H1 (cell line): ENCODE measurements at regions not wholly inside any gene's neighbourhood (a gene's known extent, or its start where the extent isn't known, plus 50 kb on each side); places are given as distances from the start of the nearest gene placed in this dataset.

Experiments
- CTCF ChIA-PET: fragments of 300-600 bp; sonication (Branson Sonifier 250); formaldehyde crosslinking; loops from one replicate; lab custom pipeline; 2021; ENCODE audit not compliant: partially characterized antibody; lab: Charles Lee
- POLR2A ChIA-PET: fragments of 300-600 bp; sonication (Branson Sonifier 250); formaldehyde crosslinking; loops from one replicate; lab custom pipeline; 2021; ENCODE audit warnings: inconsistent platforms; ENCODE audit not compliant: partially characterized antibody; lab: Charles Lee
- DNase-seq, 2 experiments: peaks; one replicate each; pipeline versions ENCODE4 v3.0.0 to v3.0.0-alpha.2; 2010 to 2022; ENCODE audit warnings: low spot score in 2 of 2, low read depth in 1 of 2, mixed read lengths in 1 of 2
- FAIRE-seq: peaks from 2 replicates; lab custom pipeline; 2011; peaks lifted over from hg19 to GRCh38; lab: Jason Lieb, UNC
- H2AFZ ChIP-seq: 2 replicates; pipeline ENCODE4 v1.8.1; 2012; ENCODE audit warnings: low read length, inconsistent platforms
- H2AK5ac ChIP-seq: 2 replicates; pipeline ENCODE4 v1.6.1; 2013; ENCODE audit warnings: low read depth, low read length
- H2BK120ac ChIP-seq: replicated peaks from 2 replicates; pipeline ENCODE3; 2013; ENCODE audit warnings: low read depth, low read length, inconsistent platforms
- H2BK12ac ChIP-seq: 2 replicates; pipeline ENCODE4 v1.6.1; 2013; ENCODE audit warnings: low read depth, low read length
- H2BK15ac ChIP-seq: 2 replicates; pipeline ENCODE4 v1.6.1; 2013; ENCODE audit warnings: low read length
- H2BK20ac ChIP-seq: 2 replicates; pipeline ENCODE4 v1.6.1; 2013; ENCODE audit warnings: low read length
- H2BK5ac ChIP-seq: 2 replicates; pipeline ENCODE4 v1.6.1; 2013; ENCODE audit warnings: low read depth, low read length
- H3K14ac ChIP-seq: 2 replicates; pipeline ENCODE4 v1.6.1; 2013; ENCODE audit warnings: inconsistent platforms; ENCODE audit not compliant: insufficient read length
- H3K18ac ChIP-seq: 2 replicates; pipeline ENCODE4 v1.6.1; 2013; ENCODE audit warnings: low read length; ENCODE audit errors: extremely low read depth
- H3K23ac ChIP-seq: 2 replicates; pipeline ENCODE4 v1.6.1; 2013; ENCODE audit warnings: inconsistent platforms; ENCODE audit not compliant: insufficient read length
- H3K23me2 ChIP-seq: 2 replicates; pipeline ENCODE4 v1.6.1; 2013; ENCODE audit warnings: low read depth, low read length
- H3K27ac ChIP-seq: 2 replicates; pipeline ENCODE4 v1.6.1; 2011; ENCODE audit warnings: low read depth, low read length, inconsistent platforms
- H3K27me3 ChIP-seq, 4 experiments: replicated peaks in 1 of 4; 1 replicate in 1 of 4; 2 replicates in 3 of 4; pipeline versions ENCODE4 v1.6.1 to v1.8.1; 2011 to 2013; ENCODE audit warnings: low read length in 3 of 4, mild to moderate bottlenecking in 3 of 4, inconsistent platforms in 2 of 4, mixed read lengths in 2 of 4, moderate library complexity in 1 of 4; ENCODE audit not compliant: control insufficient read depth in 3 of 4, insufficient read depth in 3 of 4; ENCODE audit errors: extremely low read depth in 1 of 4
- H3K36me3 ChIP-seq, 4 experiments: 2 replicates each; pipeline versions ENCODE4 v1.6.1 to v1.8.1; 2011 to 2013; ENCODE audit warnings: mild to moderate bottlenecking in 4 of 4, low read length in 3 of 4, moderate library complexity in 2 of 4, control low read depth in 1 of 4, inconsistent platforms in 1 of 4; ENCODE audit not compliant: insufficient read depth in 4 of 4, control insufficient read depth in 2 of 4
- H3K4ac ChIP-seq: replicated peaks from 2 replicates; pipeline ENCODE3; 2013; ENCODE audit warnings: low read length, low read depth, mixed read lengths, inconsistent platforms; ENCODE audit not compliant: insufficient read length
- H3K4me1 ChIP-seq, 4 experiments: replicated peaks in 1 of 4; 1 replicate in 1 of 4; 2 replicates in 3 of 4; pipeline versions ENCODE4 v1.6.1 to v1.8.1; 2011 to 2013; ENCODE audit warnings: low read length in 3 of 4, inconsistent platforms in 2 of 4, mixed read lengths in 1 of 4; ENCODE audit not compliant: insufficient read depth in 4 of 4, control insufficient read depth in 3 of 4
- H3K4me2 ChIP-seq, 2 experiments: 2 replicates each; pipeline versions ENCODE4 v1.6.1 to v1.8.1; 2011 to 2013; ENCODE audit warnings: low read depth in 2 of 2, low read length in 2 of 2, control low read depth in 1 of 2, inconsistent platforms in 1 of 2, mild to moderate bottlenecking in 1 of 2; ENCODE audit not compliant: insufficient read depth in 1 of 2
- H3K4me3 ChIP-seq, 4 experiments: fragments of 200-600, 300-600 bp in 1 of 4; sonication (generic), shearing (Covaris generic), sonication (Bioruptor Twin) in 1 of 4; 2 replicates each; pipeline versions ENCODE4 v1.5.1 to v1.8.1; 2011 to 2016; ENCODE audit warnings: low read length in 4 of 4, low read depth in 3 of 4, control low read depth in 2 of 4, inconsistent platforms in 2 of 4, mild to moderate bottlenecking in 2 of 4, mixed read lengths in 1 of 4, moderate library complexity in 1 of 4; ENCODE audit not compliant: insufficient read depth in 2 of 4; ENCODE audit errors: extremely low read depth in 1 of 4
- H3K56ac ChIP-seq: replicated peaks from 2 replicates; pipeline ENCODE3; 2013; ENCODE audit warnings: low read depth, mild to moderate bottlenecking, mixed read lengths, low read length, inconsistent platforms; ENCODE audit not compliant: insufficient read length
- H3K79me1 ChIP-seq: 2 replicates; pipeline ENCODE4 v1.6.1; 2013; ENCODE audit warnings: low read depth, low read length, control low read depth
- H3K79me2 ChIP-seq, 2 experiments: 2 replicates each; pipeline versions ENCODE4 v1.6.1 to v1.8.1; 2012 to 2013; ENCODE audit warnings: low read length in 2 of 2, mild to moderate bottlenecking in 2 of 2, inconsistent platforms in 1 of 2; ENCODE audit not compliant: insufficient read depth in 2 of 2, control insufficient read depth in 1 of 2
- H3K9ac ChIP-seq, 4 experiments: replicated peaks in 1 of 4; 1 replicate in 1 of 4; 2 replicates in 3 of 4; pipeline versions ENCODE4 v1.6.1 to v1.8.1; 2011 to 2013; ENCODE audit warnings: low read depth in 3 of 4, low read length in 3 of 4, control low read depth in 2 of 4, mild to moderate bottlenecking in 2 of 4, moderate library complexity in 2 of 4, inconsistent platforms in 1 of 4; ENCODE audit errors: extremely low read depth in 1 of 4
- H3K9me3 ChIP-seq, 2 experiments: 2 replicates each; pipeline versions ENCODE4 v1.6.1 to v1.8.1; 2012 to 2013; ENCODE audit warnings: mild to moderate bottlenecking in 2 of 2, moderate library complexity in 2 of 2, control low read depth in 1 of 2, inconsistent platforms in 1 of 2, low read depth in 1 of 2, low read length in 1 of 2, mixed read lengths in 1 of 2; ENCODE audit not compliant: insufficient read depth in 2 of 2
- H4K20me1 ChIP-seq, 2 experiments: replicated peaks in 1 of 2; 2 replicates each; pipeline versions ENCODE3 to v1.8.1; 2011 to 2013; ENCODE audit warnings: inconsistent platforms in 2 of 2, low read length in 2 of 2, mild to moderate bottlenecking in 1 of 2; ENCODE audit not compliant: insufficient read depth in 2 of 2, control insufficient read depth in 1 of 2
- H4K5ac ChIP-seq: 2 replicates; pipeline ENCODE4 v1.6.1; 2013; ENCODE audit warnings: low read length, low read depth, mixed read lengths, inconsistent platforms; ENCODE audit not compliant: insufficient read length
- H4K8ac ChIP-seq: 2 replicates; pipeline ENCODE4 v1.8.0; 2013; ENCODE audit warnings: mild to moderate bottlenecking, moderate library complexity, low read length, inconsistent platforms; ENCODE audit not compliant: insufficient read depth; ENCODE audit errors: extremely low read depth
- H4K91ac ChIP-seq: replicated peaks from 2 replicates; pipeline ENCODE3; 2013; ENCODE audit warnings: low read length, mixed read lengths, inconsistent platforms; ENCODE audit not compliant: insufficient read length
- CEBPB ChIP-seq: IDR thresholded peaks from 2 replicates; pipeline ENCODE4 v1.6.1; 2012; ENCODE audit warnings: low read depth, low read length
- GABPA ChIP-seq: IDR thresholded peaks from 2 replicates; pipeline ENCODE4 v1.6.1; 2011; ENCODE audit warnings: mild to moderate bottlenecking, low read length, moderate library complexity, borderline replicate concordance; ENCODE audit not compliant: insufficient read depth
- NANOG ChIP-seq: IDR thresholded peaks from 2 replicates; pipeline ENCODE4 v1.6.1; 2011; ENCODE audit warnings: low read length, low read depth, mild to moderate bottlenecking, inconsistent platforms; ENCODE audit not compliant: insufficient read depth, poor library complexity, severe bottlenecking
- SAP30 ChIP-seq: fragments of 300-600 bp; sonication (generic); IDR thresholded peaks from 2 replicates; pipeline ENCODE4 v1.7.1; 2012; ENCODE audit warnings: low read length, moderate library complexity, mild to moderate bottlenecking, inconsistent platforms; ENCODE audit not compliant: insufficient read depth, insufficient replicate concordance
- TAF1 ChIP-seq: IDR thresholded peaks from 2 replicates; pipeline ENCODE4 v1.6.1; 2011; ENCODE audit warnings: mild to moderate bottlenecking, low read depth, low read length
- TAF7 ChIP-seq: optimal IDR thresholded peaks from 2 replicates; pipeline ENCODE3; 2011; ENCODE audit warnings: low read depth, mild to moderate bottlenecking, inconsistent platforms, low read length, moderate library complexity, borderline replicate concordance
- TCF12 ChIP-seq: IDR thresholded peaks from 2 replicates; pipeline ENCODE4 v1.6.1; 2011; ENCODE audit warnings: low read depth, mild to moderate bottlenecking, low read length
- WGBS, 2 experiments: shearing (Covaris generic) in 1 of 2; methylation state at CpG; one replicate each; pipeline versions ENCODE4 v1.1.6 to v1.1.7; 2013 to 2015; ENCODE audit warnings: low lambda C conversion rate in 2 of 2, mixed read lengths in 2 of 2, inconsistent platforms in 1 of 2, low coverage in 1 of 2, missing lambda C conversion rate in 1 of 2; ENCODE audit not compliant: insufficient replicate concordance in 2 of 2, insufficient coverage in 1 of 2, insufficient read length in 1 of 2; ENCODE audit errors: extremely low coverage in 1 of 2, missing lambda C conversion rate in 1 of 2; 5-methylcytosine and 5-hydroxymethylcytosine counted together
- TF ChIP-seq, protein P1 (sequence below): IDR thresholded peaks from 2 replicates; pipeline ENCODE4 v1.6.1; 2012; ENCODE audit warnings: inconsistent platforms

DNA sequence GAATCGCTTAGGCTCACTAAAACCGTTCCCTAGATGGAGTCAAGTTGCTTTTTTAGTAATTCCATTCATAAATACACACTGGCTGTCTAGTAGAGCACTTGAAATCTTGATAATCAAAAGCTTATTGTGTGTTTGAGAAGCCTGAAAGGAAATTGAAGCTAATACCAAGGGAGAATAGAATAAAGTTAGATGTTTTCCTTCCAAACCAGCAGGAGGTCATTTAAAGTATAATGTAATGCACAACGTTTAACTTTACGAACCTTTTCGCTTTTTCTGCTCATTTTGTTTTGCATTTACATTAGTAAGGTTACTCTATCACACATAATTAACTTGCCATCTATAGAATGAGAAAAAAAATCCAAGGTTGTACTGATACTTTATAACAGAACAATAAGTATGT is 440.9 kb downstream of the NKX6-1 start:
- H3K4me1 ChIP-seq, result peaks cover 0 to 8% (median 5%) of the 10 kb centered on the region in 4 experiments; a peak in 3 of 7 replicates
- POLR2A ChIA-PET, result no interaction called here
- no peak overlapping the region for H4K8ac ChIP-seq
- TF ChIP-seq NANOG (no peak), TAF1 (no peak), SAP30 (no peak), GABPA (no peak), CEBPB (no peak), TAF7 (no peak), TCF12 (no peak)
- TF ChIP-seq, protein P1, sequence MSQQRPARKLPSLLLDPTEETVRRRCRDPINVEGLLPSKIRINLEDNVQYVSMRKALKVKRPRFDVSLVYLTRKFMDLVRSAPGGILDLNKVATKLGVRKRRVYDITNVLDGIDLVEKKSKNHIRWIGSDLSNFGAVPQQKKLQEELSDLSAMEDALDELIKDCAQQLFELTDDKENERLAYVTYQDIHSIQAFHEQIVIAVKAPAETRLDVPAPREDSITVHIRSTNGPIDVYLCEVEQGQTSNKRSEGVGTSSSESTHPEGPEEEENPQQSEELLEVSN, result no peak
- no peak overlapping the region for H4K91ac ChIP-seq
- H3K14ac ChIP-seq, result no peak overlapping the region
- H3K9me3 ChIP-seq, result no peaks in the 10 kb centered on the region
- no peak overlapping the region for H4K5ac ChIP-seq
- no peak overlapping the region for H3K4ac ChIP-seq
- no peak overlapping the region for H2AFZ ChIP-seq
- no peaks in the 10 kb centered on the region for H3K79me2 ChIP-seq
- H3K18ac ChIP-seq, result no peak overlapping the region
- H3K79me1 ChIP-seq, result no peaks in the 10 kb centered on the region
- no peak overlapping the region for H3K4me2 ChIP-seq
- H2BK5ac ChIP-seq, result no peak overlapping the region
- no peak overlapping the region for H3K4me3 ChIP-seq
- WGBS, 2 experiments, result 47% methylated on average over 5 of the region's 5 CpGs; no CpG with 5 or more reads in 1 of the 2 experiments
- no peak overlapping the region for H2BK120ac ChIP-seq
- H3K23ac ChIP-seq, result no peak overlapping the region
- no peak for DNase-seq
- H3K27ac ChIP-seq, result no peak overlapping the region
- H3K56ac ChIP-seq, result no peak overlapping the region
- no peak overlapping the region for H2BK20ac ChIP-seq
- FAIRE-seq, result peak; percentile 73
- CTCF ChIA-PET, result no interaction called here
- H2BK15ac ChIP-seq, result no peak overlapping the region
- no peaks in the 10 kb centered on the region for H3K23me2 ChIP-seq
- no peak overlapping the region for H3K9ac ChIP-seq
- H3K36me3 ChIP-seq, result no peaks in the 10 kb centered on the region
- no peak overlapping the region for H2BK12ac ChIP-seq
- no peaks in the 10 kb centered on the region for H3K27me3 ChIP-seq
- H2AK5ac ChIP-seq, result no peak overlapping the region
- no peaks in the 10 kb centered on the region for H4K20me1 ChIP-seq
